Uterus (tissue), 2 donors: ENCODE measurements at regions not wholly inside any gene's neighbourhood (a gene's known extent, or its start where the extent isn't known, plus 50 kb on each side); places are given as distances from the start of the nearest gene placed in this dataset.

Source experiments
- CTCF ChIP-seq, 4 experiments: fragments of 200-600 bp in 2 of 4; fragments of 450-650 bp in 2 of 4; sonication (generic) in 2 of 4; IDR thresholded peaks; one replicate each; pipeline ENCODE4 v1.5.1; 2016 to 2019; ENCODE audit warnings: antibody characterized with exemption in 4 of 4, mild to moderate bottlenecking in 2 of 4, moderate library complexity in 1 of 4
- POLR2A ChIP-seq, 2 donors: fragments of 450-650 bp; IDR thresholded peaks; one replicate each; pipeline ENCODE4 v1.6.1; 2016; ENCODE audit warnings: antibody characterized with exemption in 2 of 2, mild to moderate bottlenecking in 1 of 2, moderate library complexity in 1 of 2

DNA sequence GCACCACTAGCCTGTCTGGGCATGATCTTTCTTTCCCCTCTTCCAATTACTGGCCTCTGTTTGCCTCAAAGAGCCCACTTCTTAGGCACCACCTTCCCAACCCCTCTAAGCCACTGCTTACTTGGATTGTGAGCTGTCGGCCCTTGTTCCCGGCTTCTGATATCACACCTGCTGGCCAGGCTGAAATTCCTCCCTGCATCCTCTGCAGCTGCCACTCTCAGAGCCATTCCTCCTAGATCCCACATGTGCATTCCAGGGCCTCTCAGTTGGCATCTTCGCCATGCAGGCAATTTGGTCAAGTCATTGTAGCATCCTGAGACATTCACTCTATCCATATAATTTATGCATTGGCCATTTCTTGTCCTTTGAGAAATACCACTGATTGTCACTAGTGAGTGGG, 135.9 kb downstream of the OLIG3 start:
- TF ChIP-seq CTCF (IDR thresholded peaks at IDR 0.05) (no peak), POLR2A (IDR thresholded peaks at IDR 0.05) (no peak)
